ENCODE measurements at regions not wholly inside any gene's neighbourhood (a gene's known extent, or its start where the extent isn't known, plus 50 kb on each side); places are given as distances from the start of the nearest gene placed in this dataset.

DNA sequence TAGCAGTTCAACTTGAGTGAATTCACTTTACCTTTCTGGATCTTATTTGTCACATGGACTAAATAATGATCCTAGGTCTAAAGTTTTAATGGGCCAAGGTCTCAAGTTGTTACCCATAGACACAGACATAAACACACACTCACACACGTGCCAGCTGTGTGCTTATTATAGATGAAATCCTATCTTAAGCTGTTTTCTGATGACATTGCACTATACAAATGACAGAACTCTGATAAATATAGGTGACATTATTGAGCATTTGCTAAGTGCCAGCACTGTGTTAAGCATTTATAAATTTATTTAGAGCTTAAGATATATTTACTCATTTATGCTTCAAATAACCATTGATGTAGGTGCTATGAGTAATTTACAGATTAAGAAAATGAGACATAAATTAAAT, 474.4 kb upstream of the NR5A2 start:
- no peak for DNase-seq (ENCODE audit: low spot score)
- Histone ChIP-seq H3K27me3 (no peaks in the 10 kb centered on the region), H3K36me3 (no peaks in the 10 kb centered on the region), H3K4me3 (no peak overlapping the region), H3K4me1 (no peaks in the 10 kb centered on the region), H3K27ac (no peak overlapping the region), H3K9me3 (no peaks in the 10 kb centered on the region)
- TF ChIP-seq CTCF (IDR thresholded peaks at IDR 0.05): no peak

- Histone ChIP-seq H3K4me3 (no peak overlapping the region), H3K36me3 (no peaks in the 10 kb centered on the region), H3K9me3 (no peaks in the 10 kb centered on the region), H3K4me1 (no peaks in the 10 kb centered on the region), H3K27ac (no peak overlapping the region), H3K27me3 (no peaks in the 10 kb centered on the region)
- DNase-seq (ENCODE audit: low spot score): no peak
- TF ChIP-seq CTCF (IDR thresholded peaks at IDR 0.05): no peak
Measured at GRCh38 chr1:199561334-199561733, 466.2 kb upstream of the NR5A2 start.

GRCh38 chr1:199573047-199573446, 454.5 kb upstream of the NR5A2 start:
- no peaks in the 10 kb centered on the region for H3K36me3 ChIP-seq
- TF ChIP-seq CTCF (IDR thresholded peaks at IDR 0.05): no peak
- H3K4me1 ChIP-seq: no peaks in the 10 kb centered on the region
- H3K27ac ChIP-seq: no peak overlapping the region
- H3K27me3 ChIP-seq: no peaks in the 10 kb centered on the region
- H3K9me3 ChIP-seq: no peaks in the 10 kb centered on the region
- DNase-seq (ENCODE audit: low spot score): no peak
- no peak overlapping the region for H3K4me3 ChIP-seq

- H3K27me3 ChIP-seq: no peaks in the 10 kb centered on the region
Measured at GRCh38 chr1:199574950-199575349, 452.6 kb upstream of the NR5A2 start.

GRCh38 chr1:199580300-199580699, 447.2 kb upstream of the NR5A2 start:
- H3K27ac ChIP-seq: no peak overlapping the region
- no peaks in the 10 kb centered on the region for H3K36me3 ChIP-seq
- H3K4me1 ChIP-seq: no peaks in the 10 kb centered on the region
- DNase-seq (ENCODE audit: low spot score): no peak
- TF ChIP-seq CTCF (IDR thresholded peaks at IDR 0.05): no peak
- H3K27me3 ChIP-seq: no peaks in the 10 kb centered on the region
- H3K9me3 ChIP-seq: no peaks in the 10 kb centered on the region
- H3K4me3 ChIP-seq: no peak overlapping the region

More at GRCh38 chr1:199574950-199575349, 452.6 kb upstream of the NR5A2 start:
- no peak overlapping the region for H3K4me3 ChIP-seq
- H3K27ac ChIP-seq: no peak overlapping the region
- H3K36me3 ChIP-seq: no peaks in the 10 kb centered on the region
- no peak for DNase-seq (ENCODE audit: low spot score)
- no peaks in the 10 kb centered on the region for H3K4me1 ChIP-seq
- no peak for TF ChIP-seq CTCF (IDR thresholded peaks at IDR 0.05)
- H3K9me3 ChIP-seq: no peaks in the 10 kb centered on the region

- Histone ChIP-seq H3K27me3 (no peaks in the 10 kb centered on the region), H3K4me3 (no peak overlapping the region), H3K36me3 (no peaks in the 10 kb centered on the region), H3K9me3 (no peaks in the 10 kb centered on the region), H3K27ac (no peak overlapping the region), H3K4me1 (no peaks in the 10 kb centered on the region)
- no peak for DNase-seq (ENCODE audit: low spot score)
- TF ChIP-seq CTCF (IDR thresholded peaks at IDR 0.05): no peak
Measured at GRCh38 chr1:199585392-199585791, 442.1 kb upstream of the NR5A2 start.

Data from right atrium auricular region (tissue), 2 donors.